Lower lobe of right lung (tissue), 2 donors: ENCODE measurements at regions not wholly inside any gene's neighbourhood (a gene's known extent, or its start where the extent isn't known, plus 50 kb on each side); places are given as distances from the start of the nearest gene placed in this dataset.

ENCODE experiments used
- ATAC-seq, 2 donors: fragments of 200-7000 bp; cut with Tn5 transposase; one replicate each; pipeline ENCODE4 v1.9.1; 2020 to 2022; ENCODE audit warnings: mild to moderate bottlenecking in 2 of 2, moderate library complexity in 2 of 2
- DNase-seq: peaks from one replicate; pipeline ENCODE4 v3.0.0-alpha.2; 2020
- H3K27ac ChIP-seq: fragments of 200-600 bp; one replicate; pipeline ENCODE4 v1.8.0; 2022
- H3K27me3 ChIP-seq: fragments of 200-600 bp; one replicate; pipeline ENCODE4 v1.8.0; 2022; ENCODE audit warnings: low read depth
- H3K36me3 ChIP-seq: fragments of 200-600 bp; one replicate; pipeline ENCODE4 v1.8.0; 2022; ENCODE audit warnings: mild to moderate bottlenecking
- H3K4me1 ChIP-seq: fragments of 200-600 bp; one replicate; pipeline ENCODE4 v1.8.0; 2022
- H3K4me3 ChIP-seq: fragments of 200-600 bp; one replicate; pipeline ENCODE4 v1.8.0; 2022; ENCODE audit warnings: mild to moderate bottlenecking
- H3K9me3 ChIP-seq: fragments of 200-600 bp; one replicate; pipeline ENCODE4 v1.8.0; 2022
- CTCF ChIP-seq: fragments of 200-600 bp; IDR thresholded peaks from one replicate; pipeline ENCODE4 v1.8.0; 2022; ENCODE audit warnings: antibody characterized with exemption, mild to moderate bottlenecking
- intact Hi-C: fragments of 100-400 bp; cut with DNase I; formaldehyde crosslinking; loops from one replicate; pipeline ENCODE4 v1.11.0; 2022
- donor health status: DM: no; HTN: yes; CAD: no; lungs with severe emphysema.

- DNase-seq (no peak), ATAC-seq (no peak)
- no peak overlapping the region for H3K4me3 ChIP-seq
- TF ChIP-seq CTCF, result no peak
- intact Hi-C loops, result loop anchor here (10.0 kb wide), 1 partner anchor 187 kb away; no protein-coding TSS in a partner anchor
- no peaks in the 10 kb centered on the region for H3K27me3 ChIP-seq
- no peak overlapping the region for H3K27ac ChIP-seq
- H3K36me3 ChIP-seq, result no peaks in the 10 kb centered on the region
- H3K9me3 ChIP-seq, result no peaks in the 10 kb centered on the region
- peaks cover 15% of the 10 kb centered on the region for H3K4me1 ChIP-seq
Measured at GRCh38 chr15:92711457-92711831, 55.9 kb upstream of the FAM174B start.

- ATAC-seq, result peak; percentile 51 to 57
- DNase-seq, result no peak
Measured at GRCh38 chr15:92714077-92714476, 58.5 kb upstream of the FAM174B start.

GRCh38 chr15:92714477-92715401 is 59.2 kb upstream of the FAM174B start:
- ATAC-seq, result peak; percentile 96 to 97
- peaks cover 15% of the 10 kb centered on the region for H3K4me1 ChIP-seq
- TF ChIP-seq CTCF, result peak; percentile 81
- peak overlapping the region; percentile 70 for H3K27ac ChIP-seq
- H3K9me3 ChIP-seq, result no peaks in the 10 kb centered on the region
- no peaks in the 10 kb centered on the region for H3K36me3 ChIP-seq
- peak; percentile 75 for DNase-seq
- peak overlapping the region; percentile 68 for H3K4me3 ChIP-seq
- intact Hi-C loops, result loop anchor here (10.0 kb wide), 1 partner anchor 190 kb away; no protein-coding TSS in a partner anchor
- H3K27me3 ChIP-seq, result no peaks in the 10 kb centered on the region

More at GRCh38 chr15:92714077-92714476, 58.5 kb upstream of the FAM174B start:
- H3K9me3 ChIP-seq, result no peaks in the 10 kb centered on the region
- intact Hi-C loops, result loop anchor here (10.0 kb wide), 1 partner anchor 189 kb away; no protein-coding TSS in a partner anchor
- H3K27me3 ChIP-seq, result no peaks in the 10 kb centered on the region
- TF ChIP-seq CTCF, result no peak
- peak overlapping the region; percentile 70 for H3K27ac ChIP-seq
- H3K4me1 ChIP-seq, result peaks cover 15% of the 10 kb centered on the region
- H3K36me3 ChIP-seq, result no peaks in the 10 kb centered on the region
- H3K4me3 ChIP-seq, result peak overlapping the region; percentile 68

GRCh38 chr15:92715758-92716157 is 60.2 kb upstream of the FAM174B start:
- Histone ChIP-seq H3K27me3 (no peaks in the 10 kb centered on the region), H3K36me3 (no peaks in the 10 kb centered on the region), H3K4me1 (peaks cover 15% of the 10 kb centered on the region), H3K27ac (no peak overlapping the region), H3K4me3 (no peak overlapping the region), H3K9me3 (no peaks in the 10 kb centered on the region)
- peak; percentile 52 to 62 for ATAC-seq
- DNase-seq, result no peak
- intact Hi-C loops, result loop anchor here (10.0 kb wide), 1 partner anchor 191 kb away; no protein-coding TSS in a partner anchor
- no peak for TF ChIP-seq CTCF

GRCh38 chr15:92719021-92719420 is 63.4 kb upstream of the FAM174B start:
- Histone ChIP-seq H3K36me3 (no peaks in the 10 kb centered on the region), H3K4me1 (peaks cover 14% of the 10 kb centered on the region), H3K4me3 (no peak overlapping the region), H3K27ac (no peak overlapping the region), H3K9me3 (no peaks in the 10 kb centered on the region), H3K27me3 (no peaks in the 10 kb centered on the region)
- intact Hi-C loops, result loop anchor here (10.0 kb wide), 1 partner anchor 194 kb away; no protein-coding TSS in a partner anchor
- no peak for TF ChIP-seq CTCF
- DNase-seq (no peak), ATAC-seq (no peak)
